ENCODE measurements at regions not wholly inside any gene's neighbourhood (a gene's known extent, or its start where the extent isn't known, plus 50 kb on each side); places are given as distances from the start of the nearest gene placed in this dataset.

DNA sequence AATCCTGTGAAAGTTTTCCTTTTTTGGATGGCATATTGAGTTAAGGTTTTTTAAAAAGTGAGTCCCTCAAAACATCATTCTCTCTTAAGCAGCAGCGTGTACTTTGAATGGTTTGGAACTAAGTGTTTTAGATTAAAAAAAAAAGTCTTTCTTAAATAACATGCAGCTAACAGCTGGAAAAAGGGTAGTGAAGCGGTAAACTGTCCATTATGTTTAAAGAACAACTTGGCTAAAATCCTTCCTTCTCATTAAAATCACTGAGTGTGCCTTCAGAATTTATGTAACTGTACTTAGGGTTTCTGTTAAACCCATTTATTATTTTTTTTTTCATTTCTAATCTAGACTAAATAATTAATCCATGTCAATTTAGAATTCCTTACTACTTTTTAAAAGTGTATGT, 254.2 kb upstream of the ADAMTS5 start:
- intact Hi-C loops (cut with micrococcal nuclease; ENCODE audit: unreplicated experiment): no loop called here
- TF ChIP-seq, protein P1, sequence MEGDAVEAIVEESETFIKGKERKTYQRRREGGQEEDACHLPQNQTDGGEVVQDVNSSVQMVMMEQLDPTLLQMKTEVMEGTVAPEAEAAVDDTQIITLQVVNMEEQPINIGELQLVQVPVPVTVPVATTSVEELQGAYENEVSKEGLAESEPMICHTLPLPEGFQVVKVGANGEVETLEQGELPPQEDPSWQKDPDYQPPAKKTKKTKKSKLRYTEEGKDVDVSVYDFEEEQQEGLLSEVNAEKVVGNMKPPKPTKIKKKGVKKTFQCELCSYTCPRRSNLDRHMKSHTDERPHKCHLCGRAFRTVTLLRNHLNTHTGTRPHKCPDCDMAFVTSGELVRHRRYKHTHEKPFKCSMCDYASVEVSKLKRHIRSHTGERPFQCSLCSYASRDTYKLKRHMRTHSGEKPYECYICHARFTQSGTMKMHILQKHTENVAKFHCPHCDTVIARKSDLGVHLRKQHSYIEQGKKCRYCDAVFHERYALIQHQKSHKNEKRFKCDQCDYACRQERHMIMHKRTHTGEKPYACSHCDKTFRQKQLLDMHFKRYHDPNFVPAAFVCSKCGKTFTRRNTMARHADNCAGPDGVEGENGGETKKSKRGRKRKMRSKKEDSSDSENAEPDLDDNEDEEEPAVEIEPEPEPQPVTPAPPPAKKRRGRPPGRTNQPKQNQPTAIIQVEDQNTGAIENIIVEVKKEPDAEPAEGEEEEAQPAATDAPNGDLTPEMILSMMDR (IDR thresholded peaks at IDR 0.05; ENCODE audit: insufficient read depth in 1 of 2, low read depth in 1 of 2, low read length in 1 of 2, severe bottlenecking in 1 of 2, unreplicated experiment in 1 of 2): no peak

DNA sequence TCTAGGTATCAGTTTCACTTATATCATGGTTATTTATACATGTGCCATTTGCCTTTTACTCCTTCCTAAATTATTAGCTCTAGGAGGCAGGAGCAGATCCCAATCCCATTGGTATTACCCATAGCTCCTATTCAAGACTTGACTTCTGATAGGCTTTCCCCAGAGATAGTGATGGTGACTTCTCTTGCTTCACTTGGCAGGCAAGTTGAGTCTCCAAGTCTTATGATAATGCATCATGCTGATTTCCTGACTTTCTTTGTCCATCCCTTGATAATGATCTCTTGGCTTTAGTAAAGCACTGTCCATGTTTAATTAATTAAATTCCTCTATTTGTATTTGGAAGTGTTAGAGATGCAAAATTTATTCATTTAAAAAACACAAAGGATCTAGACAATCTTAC, 253.5 kb upstream of the ADAMTS5 start:
- ChIA-PET POLR2A (no interaction called here), CTCF (no interaction called here)
- Mint-ChIP-seq H3K36me3 (ENCODE audit: insufficient read depth, unreplicated experiment) (no peaks in the 10 kb centered on the region), H3K9me3 (ENCODE audit: unreplicated experiment) (no peaks in the 10 kb centered on the region), H3K27ac (ENCODE audit: unreplicated experiment) (no peak overlapping the region), H3K4me3 (ENCODE audit: unreplicated experiment) (no peak overlapping the region), H3K27me3 (ENCODE audit: insufficient read depth, unreplicated experiment) (no peaks in the 10 kb centered on the region), H3K4me1 (ENCODE audit: low read depth, unreplicated experiment) (no peaks in the 10 kb centered on the region)
- H3K4me1 ChIP-seq: no peaks in the 10 kb centered on the region
- H3K9me3 ChIP-seq: no peaks in the 10 kb centered on the region
- TF ChIP-seq, protein P1 (IDR thresholded peaks at IDR 0.05; ENCODE audit: insufficient read depth in 1 of 2, low read depth in 1 of 2, low read length in 1 of 2, severe bottlenecking in 1 of 2, unreplicated experiment in 1 of 2): no peak
- no peak overlapping the region for H3K4me3 ChIP-seq (ENCODE audit: low read depth, low read length)
- DNase-seq: no peak
- no peaks in the 10 kb centered on the region for H3K36me3 ChIP-seq (ENCODE audit: control insufficient read depth, insufficient read depth, low read length)
- H3K27me3 ChIP-seq (replicated peaks; ENCODE audit: control insufficient read depth, insufficient read depth, low read length): no peaks in the 10 kb centered on the region
- intact Hi-C loops (cut with micrococcal nuclease; ENCODE audit: unreplicated experiment): no loop called here
- BruUV-seq (replicated peaks): no TSS peak

More for the DNA sequence above, 254.2 kb upstream of the ADAMTS5 start:
- no peak overlapping the region for H3K4me3 ChIP-seq (ENCODE audit: low read depth, low read length)
- Mint-ChIP-seq H3K9me3 (ENCODE audit: unreplicated experiment) (no peaks in the 10 kb centered on the region), H3K27me3 (ENCODE audit: insufficient read depth, unreplicated experiment) (no peaks in the 10 kb centered on the region), H3K27ac (ENCODE audit: unreplicated experiment) (no peak overlapping the region), H3K36me3 (ENCODE audit: insufficient read depth, unreplicated experiment) (no peaks in the 10 kb centered on the region), H3K4me3 (ENCODE audit: unreplicated experiment) (no peak overlapping the region), H3K4me1 (ENCODE audit: low read depth, unreplicated experiment) (no peaks in the 10 kb centered on the region)
- H3K27me3 ChIP-seq (replicated peaks; ENCODE audit: control insufficient read depth, insufficient read depth, low read length): no peaks in the 10 kb centered on the region
- CTCF ChIA-PET: no interaction called here
- H3K4me1 ChIP-seq: no peaks in the 10 kb centered on the region
- DNase-seq: no peak
- no peaks in the 10 kb centered on the region for H3K9me3 ChIP-seq
- no TSS peak for BruUV-seq (replicated peaks)
- no peaks in the 10 kb centered on the region for H3K36me3 ChIP-seq (ENCODE audit: control insufficient read depth, insufficient read depth, low read length)
- POLR2A ChIA-PET: no interaction called here

DNA sequence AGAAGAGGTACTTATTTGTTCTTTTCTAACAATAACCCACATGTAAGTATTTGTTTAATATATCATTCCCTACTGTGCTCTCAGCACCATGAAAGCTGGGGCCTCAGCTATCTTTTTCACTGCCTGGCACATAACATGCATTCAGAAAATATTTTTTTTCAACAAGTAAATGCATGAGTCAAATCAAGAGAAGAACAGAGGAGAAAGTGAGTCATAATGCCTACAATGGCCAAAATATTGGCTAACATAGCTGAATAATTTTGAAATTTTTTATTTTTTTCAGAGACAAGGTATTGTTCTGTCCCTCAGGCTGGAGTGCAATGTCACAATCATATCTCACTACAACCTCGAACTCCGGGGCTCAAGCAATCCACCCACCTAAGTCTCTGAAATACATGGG, 252.2 kb upstream of the ADAMTS5 start:
- H3K36me3 Mint-ChIP-seq (ENCODE audit: insufficient read depth, unreplicated experiment): no peaks in the 10 kb centered on the region
- no TSS peak for BruUV-seq (replicated peaks)
- no peaks in the 10 kb centered on the region for H3K4me1 Mint-ChIP-seq (ENCODE audit: low read depth, unreplicated experiment)
- POLR2A ChIA-PET: no interaction called here
- CTCF ChIA-PET: no interaction called here
- H3K9me3 Mint-ChIP-seq (ENCODE audit: unreplicated experiment): no peaks in the 10 kb centered on the region
- no peak overlapping the region for H3K4me3 Mint-ChIP-seq (ENCODE audit: unreplicated experiment)
- no peak overlapping the region for H3K27ac Mint-ChIP-seq (ENCODE audit: unreplicated experiment)
- Histone ChIP-seq H3K9me3 (no peaks in the 10 kb centered on the region), H3K36me3 (ENCODE audit: control insufficient read depth, insufficient read depth, low read length) (no peaks in the 10 kb centered on the region), H3K4me1 (no peaks in the 10 kb centered on the region), H3K4me3 (ENCODE audit: low read depth, low read length) (no peak overlapping the region), H3K27me3 (replicated peaks; ENCODE audit: control insufficient read depth, insufficient read depth, low read length) (no peaks in the 10 kb centered on the region)
- no peak for DNase-seq
- intact Hi-C loops (cut with micrococcal nuclease; ENCODE audit: unreplicated experiment): no loop called here
- no peaks in the 10 kb centered on the region for H3K27me3 Mint-ChIP-seq (ENCODE audit: insufficient read depth, unreplicated experiment)
- TF ChIP-seq, protein P1 (IDR thresholded peaks at IDR 0.05; ENCODE audit: insufficient read depth in 1 of 2, low read depth in 1 of 2, low read length in 1 of 2, severe bottlenecking in 1 of 2, unreplicated experiment in 1 of 2): no peak

Measured in Caco-2 (cell line).